B cell (primary cell): ENCODE measurements at regions not wholly inside any gene's neighbourhood (a gene's known extent, or its start where the extent isn't known, plus 50 kb on each side); places are given as distances from the start of the nearest gene placed in this dataset.

Experiments used
- ATAC-seq: fragments of 200-7000 bp; cut with Tn5 transposase; one replicate; pipeline ENCODE4 v1.10.0; 2021; ENCODE audit warnings: low read depth, mild to moderate bottlenecking, moderate number of reproducible peaks, moderate library complexity
- CTCF ChIA-PET: fragments of 350-600 bp; sonication (Branson Sonifier 250); formaldehyde crosslinking; loops from one replicate; lab custom pipeline; 2021; ENCODE audit warnings: antibody characterized with exemption, inconsistent platforms; lab: Charles Lee
- POLR2A ChIA-PET: fragments of 350-600 bp; sonication (Branson Sonifier 250); formaldehyde crosslinking; loops from one replicate; lab custom pipeline; 2021; ENCODE audit warnings: antibody characterized with exemption; lab: Charles Lee
- DNase-seq: peaks from one replicate; pipeline ENCODE4 v3.0.0; 2013
- H2AFZ ChIP-seq: 2 replicates; pipeline ENCODE4 v1.6.1; 2012; ENCODE audit warnings: mild to moderate bottlenecking, low read depth, low read length; ENCODE audit not compliant: insufficient read depth, poor library complexity, severe bottlenecking
- H3K27ac ChIP-seq, 2 donors: 1 replicate in 1 of 2; 2 replicates in 1 of 2; pipeline ENCODE4 v1.5.1; 2012 to 2013; ENCODE audit warnings: low read length in 2 of 2, mild to moderate bottlenecking in 2 of 2, moderate library complexity in 1 of 2
- H3K27me3 ChIP-seq, 4 experiments: fragments of 200-600 bp in 1 of 4; sonication (generic) in 1 of 4; replicated peaks in 1 of 4; 1 replicate in 2 of 4; 2 replicates in 2 of 4; pipeline versions ENCODE4 v1.6.1 to v1.7.0; 2013 to 2016; ENCODE audit warnings: low read length in 3 of 4, mild to moderate bottlenecking in 2 of 4, mixed read lengths in 1 of 4, moderate library complexity in 1 of 4; ENCODE audit not compliant: insufficient read depth in 4 of 4, control insufficient read depth in 3 of 4; ENCODE audit errors: control extremely low read depth in 1 of 4
- H3K36me3 ChIP-seq, 2 experiments: replicated peaks in 1 of 2; 1 replicate in 1 of 2; 2 replicates in 1 of 2; pipeline versions ENCODE4 v1.6.1 to v1.7.1; 2013; ENCODE audit warnings: low read length in 1 of 2; ENCODE audit not compliant: insufficient read depth in 2 of 2, control insufficient read depth in 1 of 2; ENCODE audit errors: control extremely low read depth in 1 of 2, extremely low read depth in 1 of 2
- H3K4me1 ChIP-seq, 2 donors: fragments of 200-600 bp in 1 of 2; sonication (generic) in 1 of 2; 1 replicate in 1 of 2; 2 replicates in 1 of 2; pipeline versions ENCODE4 v1.5.1 to v1.6.1; 2013 to 2017; ENCODE audit warnings: low read length in 2 of 2; ENCODE audit not compliant: control insufficient read depth in 2 of 2, insufficient read depth in 2 of 2
- H3K4me2 ChIP-seq: replicated peaks from 2 replicates; pipeline ENCODE3; 2012; ENCODE audit warnings: mild to moderate bottlenecking, low read depth, low read length; ENCODE audit not compliant: poor library complexity, severe bottlenecking
- H3K4me3 ChIP-seq, 5 experiments: fragments of 200-600 bp in 1 of 5; sonication (generic) in 1 of 5; 1 replicate in 3 of 5; 2 replicates in 2 of 5; pipeline versions ENCODE4 v1.5.1 to v1.7.0; 2011 to 2016; ENCODE audit warnings: low read length in 4 of 5, mild to moderate bottlenecking in 4 of 5, low read depth in 2 of 5, control low read depth in 1 of 5, moderate library complexity in 1 of 5; ENCODE audit not compliant: insufficient read depth in 1 of 5; ENCODE audit errors: control extremely low read depth in 1 of 5, extremely low read depth in 1 of 5
- H3K79me2 ChIP-seq: fragments of 200-600 bp; sonication (generic); one replicate; pipeline ENCODE4 v1.6.0; 2016; ENCODE audit warnings: low read length; ENCODE audit not compliant: control insufficient read depth, insufficient read depth
- H3K9ac ChIP-seq: fragments of 200-600 bp; sonication (generic); 2 replicates; pipeline ENCODE4 v1.6.1; 2017; ENCODE audit warnings: mild to moderate bottlenecking, low read length, moderate library complexity
- H3K9me3 ChIP-seq, 3 donors: one replicate each; pipeline versions ENCODE4 v1.6.1 to v1.7.1; 2013; ENCODE audit warnings: low read length in 2 of 3; ENCODE audit not compliant: control insufficient read depth in 2 of 3, insufficient read depth in 1 of 3; ENCODE audit errors: control extremely low read depth in 1 of 3
- H4K20me1 ChIP-seq: 2 replicates; pipeline ENCODE4 v1.6.0; 2012; ENCODE audit warnings: mild to moderate bottlenecking, low read length; ENCODE audit not compliant: insufficient read depth, control insufficient read depth, poor library complexity, severe bottlenecking
- H3K27ac Mint-ChIP-seq: one replicate; pipeline ENCODE4 v1.8.0; 2021; ENCODE audit warnings: mixed read lengths
- H3K27me3 Mint-ChIP-seq: one replicate; pipeline ENCODE4 v1.8.0; 2021; ENCODE audit warnings: mixed read lengths
- H3K4me1 Mint-ChIP-seq: one replicate; pipeline ENCODE4 v1.8.0; 2021; ENCODE audit warnings: mixed read lengths
- H3K4me3 Mint-ChIP-seq: one replicate; pipeline ENCODE4 v1.8.0; 2021; ENCODE audit warnings: mixed read lengths
- H3K9me3 Mint-ChIP-seq: one replicate; pipeline ENCODE4 v1.8.0; 2022; ENCODE audit warnings: mixed read lengths; ENCODE audit not compliant: insufficient read depth
- CTCF ChIP-seq: fragments of 200-600 bp; IDR thresholded peaks from one replicate; pipeline ENCODE4 v1.8.0; 2022; ENCODE audit warnings: antibody characterized with exemption, mild to moderate bottlenecking
- EZH2 ChIP-seq: IDR thresholded peaks from 2 replicates; pipeline ENCODE4 v1.6.1; 2012; ENCODE audit warnings: borderline replicate concordance, low read depth, mild to moderate bottlenecking, moderate library complexity, low read length; ENCODE audit not compliant: insufficient read depth, poor library complexity, severe bottlenecking
- intact Hi-C: fragments of 100-400 bp; cut with micrococcal nuclease; formaldehyde crosslinking; loops from one replicate; pipeline ENCODE4 v1.10.0; 2022

GRCh38 chr9:24912767-24913166 is 367.1 kb upstream of the IZUMO3 start:
- POLR2A ChIA-PET: no interaction called here
- Mint-ChIP-seq H3K27me3 (no peaks in the 10 kb centered on the region), H3K27ac (no peak overlapping the region), H3K4me3 (no peak overlapping the region), H3K4me1 (no peaks in the 10 kb centered on the region), H3K9me3 (no peaks in the 10 kb centered on the region)
- TF ChIP-seq EZH2 (no peak), CTCF (no peak)
- CTCF ChIA-PET: no interaction called here
- H3K27ac ChIP-seq: no peak overlapping the region
- H3K4me2 ChIP-seq: no peak overlapping the region
- H3K27me3 ChIP-seq: no peaks in the 10 kb centered on the region
- no peak for ATAC-seq
- H3K79me2 ChIP-seq: no peaks in the 10 kb centered on the region
- no peaks in the 10 kb centered on the region for H3K36me3 ChIP-seq
- no peaks in the 10 kb centered on the region for H3K9me3 ChIP-seq
- no peak overlapping the region for H3K4me3 ChIP-seq
- no peak overlapping the region for H2AFZ ChIP-seq
- no peaks in the 10 kb centered on the region for H3K4me1 ChIP-seq
- no peak for DNase-seq
- no peak overlapping the region for H3K9ac ChIP-seq
- intact Hi-C loops: no loop called here
- no peaks in the 10 kb centered on the region for H4K20me1 ChIP-seq

- DNase-seq (no peak), ATAC-seq (no peak)
- H3K9me3 Mint-ChIP-seq: peaks cover 7% of the 10 kb centered on the region
- H3K4me3 Mint-ChIP-seq: no peak overlapping the region
- H3K27me3 ChIP-seq: no peaks in the 10 kb centered on the region
- no peaks in the 10 kb centered on the region for H3K4me1 ChIP-seq
- CTCF ChIA-PET: no interaction called here
- TF ChIP-seq EZH2 (no peak), CTCF (no peak)
- H3K27ac ChIP-seq: no peak overlapping the region
- POLR2A ChIA-PET: no interaction called here
- no peak overlapping the region for H3K4me3 ChIP-seq
- H3K27ac Mint-ChIP-seq: no peak overlapping the region
- no peaks in the 10 kb centered on the region for H3K79me2 ChIP-seq
- peaks cover 0 to 7% (median 0%) of the 10 kb centered on the region in 3 donors for H3K9me3 ChIP-seq
- no peaks in the 10 kb centered on the region for H3K4me1 Mint-ChIP-seq
- no peaks in the 10 kb centered on the region for H3K27me3 Mint-ChIP-seq
- H2AFZ ChIP-seq: no peak overlapping the region
- no peaks in the 10 kb centered on the region for H4K20me1 ChIP-seq
- H3K4me2 ChIP-seq: no peak overlapping the region
- H3K36me3 ChIP-seq: no peaks in the 10 kb centered on the region
- no peak overlapping the region for H3K9ac ChIP-seq
- intact Hi-C loops: no loop called here
Observed at GRCh38 chr9:24901319-24901718, 355.6 kb upstream of the IZUMO3 start.
